ENCODE measurements at regions not wholly inside any gene's neighbourhood (a gene's known extent, or its start where the extent isn't known, plus 50 kb on each side); places are given as distances from the start of the nearest gene placed in this dataset.

DNA sequence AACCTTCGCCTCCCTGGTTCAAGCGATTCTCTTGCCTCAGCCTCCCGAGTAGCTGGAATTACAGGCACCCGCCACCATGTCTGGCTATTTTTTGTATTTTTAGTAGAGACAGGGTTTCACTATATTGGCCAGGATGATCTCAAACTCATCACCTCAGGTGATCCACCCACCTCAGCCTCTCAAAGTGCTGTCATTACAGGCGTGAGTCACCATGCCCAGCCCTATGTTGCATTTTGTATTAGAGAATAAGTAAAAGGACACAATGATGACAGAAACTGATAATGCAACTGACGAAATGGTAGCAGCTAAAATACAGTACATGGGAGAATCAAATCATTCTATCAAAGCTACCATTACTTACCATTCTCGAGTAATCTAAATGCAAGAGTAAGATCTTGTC lies 276.7 kb downstream of the DSEL start:
- Histone ChIP-seq H3K14ac (ENCODE audit: insufficient read depth, low read length) (no peak overlapping the region), H2AK5ac (ENCODE audit: insufficient read length, low read length) (no peak overlapping the region), H3K4ac (ENCODE audit: low read depth, low read length) (no peak overlapping the region), H2BK15ac (ENCODE audit: low read depth, low read length) (no peak overlapping the region), H3K23me2 (ENCODE audit: insufficient read length, low read depth, low read length, poor library complexity, severe bottlenecking) (no peaks in the 10 kb centered on the region), H3K18ac (ENCODE audit: insufficient read length, low read depth, low read length) (no peak overlapping the region), H3T11ph (ENCODE audit: low read length) (no peak overlapping the region), H3K9me3 (ENCODE audit: control insufficient read depth, low read depth, low read length) (no peaks in the 10 kb centered on the region), H3K27me3 (ENCODE audit: insufficient read depth, low read length) (no peaks in the 10 kb centered on the region), H3K79me2 (ENCODE audit: insufficient read depth, low read length) (no peaks in the 10 kb centered on the region), H3K79me1 (ENCODE audit: insufficient read depth, low read depth, low read length, poor library complexity, severe bottlenecking) (no peaks in the 10 kb centered on the region), H3K27ac (ENCODE audit: insufficient read length, low read depth, low read length) (no peak overlapping the region), H3K4me2 (ENCODE audit: insufficient read depth, insufficient read length, low read length) (no peak overlapping the region), H3K4me1 (ENCODE audit: insufficient read depth, low read length) (no peaks in the 10 kb centered on the region), H3K23ac (ENCODE audit: insufficient read length, low read depth, low read length) (no peak overlapping the region), H2BK20ac (ENCODE audit: low read depth, low read length, poor library complexity, severe bottlenecking) (no peak overlapping the region), H4K8ac (replicated peaks; ENCODE audit: insufficient read length, low read depth, low read length) (no peak overlapping the region), H3K56ac (ENCODE audit: insufficient read length, low read depth, low read length) (no peak overlapping the region), H2BK120ac (ENCODE audit: low read depth, low read length, poor library complexity, severe bottlenecking) (no peak overlapping the region), H3K9ac (ENCODE audit: extremely low read depth, insufficient read length, low read length) (no peak overlapping the region), H4K5ac (ENCODE audit: insufficient read length, low read depth, low read length) (no peak overlapping the region), H2BK12ac (ENCODE audit: insufficient read length, low read depth, low read length) (no peak overlapping the region), H2AFZ (ENCODE audit: low read length) (no peak overlapping the region), H4K91ac (ENCODE audit: insufficient read length, low read depth, low read length) (no peak overlapping the region), H4K20me1 (ENCODE audit: control insufficient read depth, insufficient read depth, insufficient read length) (no peaks in the 10 kb centered on the region), H2BK5ac (ENCODE audit: insufficient read length, low read length) (no peak overlapping the region)
- Mint-ChIP-seq H3K27ac (no peak overlapping the region), H3K4me3 (no peak overlapping the region), H3K27me3 (ENCODE audit: low read depth) (no peaks in the 10 kb centered on the region), H3K36me3 (ENCODE audit: insufficient read depth in 1 of 3, low read depth in 3 of 3) (no peaks in the 10 kb centered on the region), H3K4me1 (no peaks in the 10 kb centered on the region; a peak in 1 of 4 replicates), H3K9me3 (no peaks in the 10 kb centered on the region)
- TF ChIP-seq CTCF (conservative IDR thresholded peaks at IDR 0.05): no peak
- no peak for DNase-seq
- WGBS (ENCODE audit: extremely low coverage, insufficient read length, low lambda C conversion rate): no CpG with 5 or more reads among the region's 7 CpGs
